Tibial artery (tissue), 4 donors: ENCODE measurements at regions not wholly inside any gene's neighbourhood (a gene's known extent, or its start where the extent isn't known, plus 50 kb on each side); places are given as distances from the start of the nearest gene placed in this dataset.

Experiments
- DNase-seq, 2 donors: peaks; one replicate each; pipeline ENCODE4 v3.0.0-alpha.2; 2019
- H3K27ac ChIP-seq, 2 donors: fragments of 200-600 bp; sonication (generic) in 1 of 2; 1 replicate in 1 of 2; 2 replicates in 1 of 2; pipeline ENCODE4 v1.5.1; 2018 to 2019; ENCODE audit warnings: mild to moderate bottlenecking in 1 of 2
- H3K27me3 ChIP-seq, 2 donors: fragments of 200-600 bp; sonication (generic) in 1 of 2; one replicate each; pipeline versions ENCODE4 v1.5.1 to v1.6.0; 2016 to 2019
- H3K36me3 ChIP-seq, 3 donors: fragments of 200-600 bp; sonication (generic) in 2 of 3; one replicate each; pipeline ENCODE4 v1.5.1; 2016 to 2019; ENCODE audit warnings: mild to moderate bottlenecking in 2 of 3
- H3K4me1 ChIP-seq, 4 donors: fragments of 200-600 bp; sonication (generic) in 2 of 4; 1 replicate in 3 of 4; 2 replicates in 1 of 4; pipeline ENCODE4 v1.5.1; 2016 to 2019
- H3K4me3 ChIP-seq, 2 donors: fragments of 200-600 bp; sonication (generic) in 1 of 2; 1 replicate in 1 of 2; 2 replicates in 1 of 2; pipeline ENCODE4 v1.5.1; 2018 to 2019; ENCODE audit warnings: mild to moderate bottlenecking in 2 of 2
- H3K9me3 ChIP-seq, 3 donors: fragments of 200-600 bp; sonication (generic) in 1 of 3; one replicate each; pipeline ENCODE4 v1.5.1; 2016 to 2019
- intact Hi-C: fragments of 100-400 bp; cut with DNase I; formaldehyde crosslinking; loops from one replicate; pipeline ENCODE4 v1.15.0; 2023; ENCODE audit warnings: low total_unique reads
- TF ChIP-seq, protein P1 (sequence below), 2 experiments: fragments of 200-600 bp in 1 of 2; fragments of 450-650 bp in 1 of 2; IDR thresholded peaks; one replicate each; pipeline ENCODE4 v1.5.1; 2017 to 2019; ENCODE audit warnings: antibody characterized with exemption in 2 of 2, mild to moderate bottlenecking in 1 of 2, moderate library complexity in 1 of 2

DNA sequence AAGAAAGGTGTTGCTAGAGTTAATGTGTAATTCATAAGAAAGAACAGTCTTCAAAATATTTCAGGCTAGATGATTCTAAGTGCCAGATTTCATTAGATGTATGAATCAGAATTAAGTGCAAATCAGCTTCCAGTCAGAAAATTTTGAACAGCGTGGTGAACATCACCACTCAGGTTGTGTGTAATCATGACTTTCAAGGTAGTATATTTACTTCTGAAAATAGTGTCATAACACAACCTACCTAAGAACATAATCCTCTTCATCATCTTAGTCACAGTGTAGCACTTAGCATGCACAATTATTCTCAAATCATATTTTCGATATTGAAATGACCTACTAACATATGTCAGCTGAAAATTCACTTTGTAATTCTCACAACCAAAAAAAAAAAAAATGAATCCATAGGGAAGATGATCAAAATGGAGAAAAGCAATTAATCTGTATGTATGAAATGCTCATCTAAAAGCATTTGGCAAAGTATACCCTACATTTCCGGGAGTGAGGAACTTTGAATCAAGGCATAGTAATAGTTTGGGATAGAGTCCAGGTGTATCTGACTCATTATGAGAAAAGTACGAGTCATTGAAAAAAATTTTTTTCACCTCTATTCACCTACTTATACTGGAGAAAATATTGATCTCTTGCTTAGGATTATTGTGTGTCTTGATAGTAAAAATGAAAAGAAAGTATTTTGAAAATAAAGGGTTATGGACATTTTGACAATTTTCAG, 221.8 kb upstream of the CHRM3 start:
- intact Hi-C loops: no loop called here
- Histone ChIP-seq H3K4me1 (no peaks in the 10 kb centered on the region), H3K27me3 (no peaks in the 10 kb centered on the region), H3K36me3 (no peaks in the 10 kb centered on the region), H3K4me3 (no peak overlapping the region), H3K9me3 (peaks cover 0 to 13% (median 0%) of the 10 kb centered on the region in 3 donors), H3K27ac (no peak overlapping the region)
- DNase-seq: no peak
- TF ChIP-seq, protein P1, sequence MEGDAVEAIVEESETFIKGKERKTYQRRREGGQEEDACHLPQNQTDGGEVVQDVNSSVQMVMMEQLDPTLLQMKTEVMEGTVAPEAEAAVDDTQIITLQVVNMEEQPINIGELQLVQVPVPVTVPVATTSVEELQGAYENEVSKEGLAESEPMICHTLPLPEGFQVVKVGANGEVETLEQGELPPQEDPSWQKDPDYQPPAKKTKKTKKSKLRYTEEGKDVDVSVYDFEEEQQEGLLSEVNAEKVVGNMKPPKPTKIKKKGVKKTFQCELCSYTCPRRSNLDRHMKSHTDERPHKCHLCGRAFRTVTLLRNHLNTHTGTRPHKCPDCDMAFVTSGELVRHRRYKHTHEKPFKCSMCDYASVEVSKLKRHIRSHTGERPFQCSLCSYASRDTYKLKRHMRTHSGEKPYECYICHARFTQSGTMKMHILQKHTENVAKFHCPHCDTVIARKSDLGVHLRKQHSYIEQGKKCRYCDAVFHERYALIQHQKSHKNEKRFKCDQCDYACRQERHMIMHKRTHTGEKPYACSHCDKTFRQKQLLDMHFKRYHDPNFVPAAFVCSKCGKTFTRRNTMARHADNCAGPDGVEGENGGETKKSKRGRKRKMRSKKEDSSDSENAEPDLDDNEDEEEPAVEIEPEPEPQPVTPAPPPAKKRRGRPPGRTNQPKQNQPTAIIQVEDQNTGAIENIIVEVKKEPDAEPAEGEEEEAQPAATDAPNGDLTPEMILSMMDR (IDR thresholded peaks at IDR 0.05): no peak

DNA sequence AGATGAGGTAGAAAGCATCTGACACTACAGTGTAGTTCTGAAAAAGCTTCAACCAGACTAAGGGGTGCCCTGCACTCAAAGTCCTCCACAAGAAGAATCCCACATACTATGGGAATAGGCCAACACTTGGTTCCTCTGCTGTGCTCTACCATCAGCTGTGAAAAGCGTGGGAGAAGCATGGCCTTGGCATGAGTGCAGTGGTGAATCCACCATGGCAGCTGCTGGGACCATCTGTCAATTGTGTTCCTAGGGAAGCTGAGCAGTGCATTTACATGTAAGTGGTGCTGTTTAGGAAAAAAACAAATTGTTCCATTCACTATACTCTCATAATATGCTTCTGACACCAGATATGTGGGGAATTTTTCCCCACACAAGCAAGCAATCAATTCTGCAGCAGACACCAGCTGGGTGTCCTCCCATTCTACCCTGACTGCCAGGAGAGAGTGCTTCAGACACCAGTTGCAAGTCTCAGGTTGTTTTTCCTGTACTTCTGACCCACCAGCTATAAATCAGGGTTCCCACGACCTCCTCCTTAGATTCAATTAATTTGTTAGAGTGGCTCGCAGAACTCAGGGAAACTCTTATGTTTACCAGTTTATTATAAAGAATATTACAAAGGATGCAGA, 230.8 kb upstream of the CHRM3 start:
- no peaks in the 10 kb centered on the region for H3K4me1 ChIP-seq
- no peak overlapping the region for H3K4me3 ChIP-seq
- H3K9me3 ChIP-seq: no peaks in the 10 kb centered on the region
- H3K36me3 ChIP-seq: no peaks in the 10 kb centered on the region
- no peaks in the 10 kb centered on the region for H3K27me3 ChIP-seq
- no peak overlapping the region for H3K27ac ChIP-seq
- no peak for DNase-seq
- intact Hi-C loops: no loop called here
- TF ChIP-seq, protein P1 (IDR thresholded peaks at IDR 0.05): no peak

DNA sequence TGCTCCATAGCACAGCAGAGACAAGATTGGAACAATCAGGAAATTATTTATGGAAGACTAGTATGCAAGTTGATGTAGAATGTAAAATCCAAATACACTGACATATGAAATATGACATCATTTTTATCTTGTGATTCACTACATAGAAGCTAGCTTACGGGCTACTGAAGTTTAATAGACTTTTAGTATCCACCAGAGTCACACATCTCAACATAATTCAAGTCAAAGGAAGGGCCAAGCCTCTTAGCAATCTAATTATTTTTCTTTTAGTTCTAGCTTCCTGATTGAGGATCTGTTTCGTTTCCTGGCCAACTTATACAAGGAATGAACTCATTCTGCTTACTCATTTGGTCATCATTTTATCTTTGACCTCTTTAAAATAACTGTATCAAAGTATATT, 234.4 kb upstream of the CHRM3 start:
- H3K4me1 ChIP-seq: no peaks in the 10 kb centered on the region
- no peak for DNase-seq
- H3K36me3 ChIP-seq: no peaks in the 10 kb centered on the region
- H3K4me3 ChIP-seq: no peak overlapping the region
- no peaks in the 10 kb centered on the region for H3K9me3 ChIP-seq
- intact Hi-C loops: no loop called here
- no peaks in the 10 kb centered on the region for H3K27me3 ChIP-seq
- no peak overlapping the region for H3K27ac ChIP-seq
- TF ChIP-seq, protein P1 (IDR thresholded peaks at IDR 0.05): no peak

DNA sequence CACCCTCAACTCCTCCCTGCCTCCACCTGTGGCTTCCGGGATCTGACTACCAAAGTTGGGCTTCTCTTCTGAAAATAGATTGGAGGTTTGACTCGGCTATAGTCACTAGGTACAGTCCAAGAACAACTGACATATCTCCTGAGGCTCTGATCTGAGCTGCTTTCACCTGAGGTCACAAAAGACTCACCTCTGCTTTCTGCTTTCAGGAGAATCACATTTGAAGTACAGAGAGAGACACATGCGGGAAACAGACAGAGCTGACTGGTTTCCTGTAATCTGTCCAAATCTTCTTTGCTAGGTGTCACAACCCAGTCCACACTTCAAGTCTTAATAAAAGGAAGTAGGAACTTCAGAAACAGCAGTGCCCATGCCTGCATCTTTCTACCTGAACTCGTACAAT, 245.4 kb upstream of the CHRM3 start:
- Histone ChIP-seq H3K4me1 (no peaks in the 10 kb centered on the region), H3K9me3 (no peaks in the 10 kb centered on the region), H3K27ac (no peak overlapping the region), H3K27me3 (no peaks in the 10 kb centered on the region), H3K36me3 (no peaks in the 10 kb centered on the region), H3K4me3 (no peak overlapping the region)
- no peak for DNase-seq
- TF ChIP-seq, protein P1 (IDR thresholded peaks at IDR 0.05): no peak
- intact Hi-C loops: no loop called here

DNA sequence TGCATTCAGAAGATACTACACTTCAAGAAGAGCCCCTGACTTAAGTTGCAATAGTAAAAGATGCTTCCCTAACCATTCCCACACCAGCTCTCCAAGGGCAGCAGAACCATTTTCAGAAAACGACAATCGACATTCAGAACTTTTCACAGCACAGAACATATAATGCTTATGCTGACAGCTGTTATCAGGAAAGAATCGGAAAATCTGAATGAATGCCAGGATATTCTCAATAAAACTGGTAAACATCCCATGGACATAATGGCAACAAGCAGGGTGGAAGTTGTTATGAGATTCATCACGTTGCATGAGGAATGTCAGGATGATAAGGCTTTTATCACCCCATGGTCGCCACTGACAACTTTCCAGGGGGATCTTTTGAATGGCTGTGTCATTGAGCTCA, 246.6 kb upstream of the CHRM3 start:
- H3K27ac ChIP-seq: no peak overlapping the region
- intact Hi-C loops: no loop called here
- H3K4me1 ChIP-seq: no peaks in the 10 kb centered on the region
- TF ChIP-seq, protein P1 (IDR thresholded peaks at IDR 0.05): no peak
- no peaks in the 10 kb centered on the region for H3K9me3 ChIP-seq
- no peak for DNase-seq
- no peaks in the 10 kb centered on the region for H3K27me3 ChIP-seq
- no peaks in the 10 kb centered on the region for H3K36me3 ChIP-seq
- no peak overlapping the region for H3K4me3 ChIP-seq
